Progenitor cell of endocrine pancreas (in vitro differentiated cells): ENCODE measurements at regions not wholly inside any gene's neighbourhood (a gene's known extent, or its start where the extent isn't known, plus 50 kb on each side); places are given as distances from the start of the nearest gene placed in this dataset.

Experiments used
- DNase-seq: peaks from one replicate; pipeline ENCODE4 v3.0.0; 2021; ENCODE audit warnings: low spot score; ENCODE audit not compliant: unreplicated experiment
- H3K27ac Mint-ChIP-seq: 2 replicates; pipeline ENCODE4 v1.8.0; 2021; ENCODE audit warnings: mild to moderate bottlenecking, moderate library complexity, mixed read lengths
- H3K27me3 Mint-ChIP-seq: 2 replicates; pipeline ENCODE4 v1.8.0; 2021; ENCODE audit warnings: mixed read lengths
- H3K36me3 Mint-ChIP-seq: 2 replicates; pipeline ENCODE4 v1.8.0; 2022; ENCODE audit warnings: mixed read lengths; ENCODE audit not compliant: insufficient read depth
- H3K4me1 Mint-ChIP-seq: 2 replicates; pipeline ENCODE4 v1.8.0; 2021; ENCODE audit warnings: low read depth, mixed read lengths
- H3K4me3 Mint-ChIP-seq: 2 replicates; pipeline ENCODE4 v1.8.0; 2021; ENCODE audit warnings: low read depth, mild to moderate bottlenecking, moderate library complexity, mixed read lengths
- H3K9me3 Mint-ChIP-seq: 2 replicates; pipeline ENCODE4 v1.8.0; 2021; ENCODE audit warnings: low read depth, mixed read lengths
- TF ChIP-seq, protein P1 (sequence below): fragments of 200-600 bp; sonication (generic); IDR thresholded peaks from one replicate; pipeline ENCODE4 v1.5.0; 2021; ENCODE audit warnings: antibody characterized with exemption, mild to moderate bottlenecking; ENCODE audit not compliant: unreplicated experiment

DNA sequence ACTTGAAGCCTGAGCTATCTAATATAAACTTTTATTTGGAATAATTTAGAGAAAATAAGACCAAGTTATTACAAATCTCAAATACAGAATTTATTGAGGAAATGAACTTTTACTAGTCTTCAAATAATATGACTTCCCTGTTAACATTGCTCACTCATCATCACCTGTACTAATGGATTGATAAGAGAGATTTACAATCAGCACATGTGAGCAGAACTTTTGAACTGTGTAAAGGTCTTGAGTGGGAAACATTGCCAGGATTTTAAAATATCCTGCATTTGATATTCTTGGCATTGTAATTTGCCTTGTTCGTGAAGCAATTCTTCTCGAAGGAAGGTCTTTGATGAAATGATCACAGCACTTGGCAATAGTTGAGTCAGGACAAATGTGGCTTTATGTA is 111.9 kb downstream of the FGF9 start:
- Mint-ChIP-seq H3K4me3 (no peak overlapping the region), H3K36me3 (no peaks in the 10 kb centered on the region), H3K4me1 (no peaks in the 10 kb centered on the region), H3K27me3 (no peaks in the 10 kb centered on the region), H3K27ac (no peak overlapping the region), H3K9me3 (peaks cover 8% of the 10 kb centered on the region)
- DNase-seq = no peak
- TF ChIP-seq, protein P1, sequence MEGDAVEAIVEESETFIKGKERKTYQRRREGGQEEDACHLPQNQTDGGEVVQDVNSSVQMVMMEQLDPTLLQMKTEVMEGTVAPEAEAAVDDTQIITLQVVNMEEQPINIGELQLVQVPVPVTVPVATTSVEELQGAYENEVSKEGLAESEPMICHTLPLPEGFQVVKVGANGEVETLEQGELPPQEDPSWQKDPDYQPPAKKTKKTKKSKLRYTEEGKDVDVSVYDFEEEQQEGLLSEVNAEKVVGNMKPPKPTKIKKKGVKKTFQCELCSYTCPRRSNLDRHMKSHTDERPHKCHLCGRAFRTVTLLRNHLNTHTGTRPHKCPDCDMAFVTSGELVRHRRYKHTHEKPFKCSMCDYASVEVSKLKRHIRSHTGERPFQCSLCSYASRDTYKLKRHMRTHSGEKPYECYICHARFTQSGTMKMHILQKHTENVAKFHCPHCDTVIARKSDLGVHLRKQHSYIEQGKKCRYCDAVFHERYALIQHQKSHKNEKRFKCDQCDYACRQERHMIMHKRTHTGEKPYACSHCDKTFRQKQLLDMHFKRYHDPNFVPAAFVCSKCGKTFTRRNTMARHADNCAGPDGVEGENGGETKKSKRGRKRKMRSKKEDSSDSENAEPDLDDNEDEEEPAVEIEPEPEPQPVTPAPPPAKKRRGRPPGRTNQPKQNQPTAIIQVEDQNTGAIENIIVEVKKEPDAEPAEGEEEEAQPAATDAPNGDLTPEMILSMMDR = no peak

DNA sequence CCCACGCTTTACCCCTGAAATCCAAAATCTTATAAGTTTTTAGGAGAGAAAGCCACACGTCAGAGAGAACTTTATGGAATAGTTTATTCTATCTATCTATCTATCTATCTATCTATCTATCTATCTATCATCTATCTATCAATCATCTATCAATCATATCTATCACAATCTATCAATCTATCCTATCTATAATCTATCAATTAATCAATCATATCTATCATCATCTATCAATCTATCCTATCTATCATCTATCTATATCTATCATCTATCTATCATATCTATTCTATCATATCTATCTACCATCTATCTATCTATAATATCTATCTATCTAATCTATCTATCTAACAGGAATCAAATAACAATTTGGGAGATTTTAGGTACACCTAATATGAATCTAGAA is 115.1 kb downstream of the FGF9 start:
- TF ChIP-seq, protein P1 = no peak
- Mint-ChIP-seq H3K4me1 (no peaks in the 10 kb centered on the region), H3K27me3 (peaks cover 3% of the 10 kb centered on the region), H3K27ac (no peak overlapping the region), H3K36me3 (no peaks in the 10 kb centered on the region), H3K4me3 (no peak overlapping the region), H3K9me3 (peaks cover 3% of the 10 kb centered on the region)
- no peak for DNase-seq

- Mint-ChIP-seq H3K36me3 (no peaks in the 10 kb centered on the region), H3K9me3 (no peaks in the 10 kb centered on the region), H3K4me1 (no peaks in the 10 kb centered on the region), H3K27me3 (no peaks in the 10 kb centered on the region), H3K4me3 (no peak overlapping the region), H3K27ac (no peak overlapping the region)
- no peak for DNase-seq
- TF ChIP-seq, protein P1 = no peak
Measured at GRCh38 chr13:21796066-21796465, 125.2 kb downstream of the FGF9 start.

GRCh38 chr13:21796775-21797514 is 126.1 kb downstream of the FGF9 start:
- Mint-ChIP-seq H3K27ac (no peak overlapping the region), H3K4me1 (no peaks in the 10 kb centered on the region), H3K9me3 (no peaks in the 10 kb centered on the region), H3K27me3 (no peaks in the 10 kb centered on the region), H3K4me3 (no peak overlapping the region), H3K36me3 (no peaks in the 10 kb centered on the region)
- no peak for DNase-seq
- TF ChIP-seq, protein P1 = no peak

GRCh38 chr13:21797736-21798135 is 126.9 kb downstream of the FGF9 start:
- Mint-ChIP-seq H3K4me1 (no peaks in the 10 kb centered on the region), H3K36me3 (no peaks in the 10 kb centered on the region), H3K27me3 (no peaks in the 10 kb centered on the region), H3K27ac (no peak overlapping the region), H3K9me3 (no peaks in the 10 kb centered on the region), H3K4me3 (no peak overlapping the region)
- TF ChIP-seq, protein P1 = no peak
- no peak for DNase-seq
